ENCODE measurements at regions not wholly inside any gene's neighbourhood (a gene's known extent, or its start where the extent isn't known, plus 50 kb on each side); places are given as distances from the start of the nearest gene placed in this dataset.
A peak's percentile ranks its signal among the peaks of the same experiment; 100 is the strongest.

GRCh38 chr1:223030871-223031400 lies 112.1 kb downstream of the TLR5 start:
- Histone ChIP-seq H3K36me3 (ENCODE audit: insufficient read depth, insufficient read length, low read length) (peaks cover 10% of the 10 kb centered on the region), H3K27me3 (ENCODE audit: insufficient read depth, insufficient read length) (no peaks in the 10 kb centered on the region), H3K9me3 (ENCODE audit: insufficient read depth, low read length) (peaks cover 5% of the 10 kb centered on the region; the same call in 1 of the 2 replicates), H3K4me3 (ENCODE audit: insufficient read length, low read depth) (peak overlapping the region; percentile 16), H3K4me1 (ENCODE audit: insufficient read depth, insufficient read length) (peaks cover 12% of the 10 kb centered on the region), H3K9ac (ENCODE audit: insufficient read length, low read depth) (peak overlapping the region; percentile 77)
- TF ChIP-seq YY1 (IDR thresholded peaks at IDR 0.05; ENCODE audit: insufficient read depth, insufficient read length) (no peak), SUZ12 (IDR thresholded peaks at IDR 0.05; ENCODE audit: extremely low read depth, insufficient read depth, insufficient read length) (no peak), ZNF274 (IDR thresholded peaks at IDR 0.05; ENCODE audit: low read depth, low read length) (no peak)
- DNase-seq (ENCODE audit: low read depth, low spot score): no peak

DNA sequence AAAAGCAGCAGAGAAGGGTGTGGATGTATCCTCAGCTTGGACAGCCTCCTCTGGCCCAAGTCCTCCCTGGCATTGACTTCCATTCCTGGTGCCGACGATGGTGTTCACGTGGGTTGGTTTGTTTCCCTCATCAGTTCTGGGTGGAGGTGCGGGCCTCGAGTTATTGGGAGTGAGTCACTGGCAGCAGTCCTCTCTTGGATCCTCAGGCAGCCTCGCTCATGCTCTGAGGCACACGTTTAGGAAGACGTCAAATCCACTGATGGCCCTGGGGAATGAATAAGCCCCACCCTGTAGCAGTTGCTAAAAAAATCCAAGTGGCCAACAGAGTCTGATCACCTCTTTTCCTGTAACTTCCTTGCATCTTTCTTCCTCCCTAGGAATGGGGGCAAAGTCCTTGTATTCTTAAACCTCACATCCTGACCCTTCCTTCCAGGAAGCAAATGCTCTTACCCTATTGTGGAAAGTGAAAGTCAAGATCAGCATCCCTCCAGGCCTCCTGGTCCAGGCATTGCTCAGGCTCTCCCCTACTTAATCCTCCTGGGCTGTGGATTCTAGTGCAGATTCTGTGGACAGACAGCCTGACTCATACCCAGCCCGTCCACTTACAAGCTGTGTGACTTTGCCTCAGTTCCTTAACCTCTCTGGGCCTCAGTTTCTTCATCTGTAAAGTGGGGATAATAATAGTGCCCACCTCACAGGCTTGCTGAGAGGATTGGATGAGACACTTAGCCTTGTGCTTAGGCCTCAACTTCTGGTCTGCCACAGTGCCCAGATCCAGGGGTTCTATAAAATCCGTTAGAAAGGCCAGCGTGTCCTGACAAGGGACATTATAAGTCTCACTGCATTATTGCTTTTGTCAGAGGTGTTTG lies 111.1 kb downstream of the TLR5 start:
- H3K36me3 ChIP-seq (ENCODE audit: insufficient read depth, insufficient read length, low read length): peaks cover 12% of the 10 kb centered on the region
- no peak for DNase-seq (ENCODE audit: low read depth, low spot score)
- TF ChIP-seq YY1 (IDR thresholded peaks at IDR 0.05; ENCODE audit: insufficient read depth, insufficient read length) (no peak), SUZ12 (IDR thresholded peaks at IDR 0.05; ENCODE audit: extremely low read depth, insufficient read depth, insufficient read length) (no peak), ZNF274 (IDR thresholded peaks at IDR 0.05; ENCODE audit: low read depth, low read length) (no peak)
- peak overlapping the region; percentile 56 for H3K9ac ChIP-seq (ENCODE audit: insufficient read length, low read depth)
- H3K4me3 ChIP-seq (ENCODE audit: insufficient read length, low read depth): no peak overlapping the region
- peaks cover 5% of the 10 kb centered on the region; the same call in 1 of the 2 replicates for H3K9me3 ChIP-seq (ENCODE audit: insufficient read depth, low read length)
- H3K27me3 ChIP-seq (ENCODE audit: insufficient read depth, insufficient read length): no peaks in the 10 kb centered on the region
- peaks cover 12% of the 10 kb centered on the region for H3K4me1 ChIP-seq (ENCODE audit: insufficient read depth, insufficient read length)

- Histone ChIP-seq H3K27me3 (ENCODE audit: insufficient read depth, insufficient read length) (no peaks in the 10 kb centered on the region), H3K4me1 (ENCODE audit: insufficient read depth, insufficient read length) (peaks cover 15% of the 10 kb centered on the region), H3K36me3 (ENCODE audit: insufficient read depth, insufficient read length, low read length) (peaks cover 20% of the 10 kb centered on the region), H3K9me3 (ENCODE audit: insufficient read depth, low read length) (peaks cover 5% of the 10 kb centered on the region; the same call in 1 of the 2 replicates), H3K4me3 (ENCODE audit: insufficient read length, low read depth) (no peak overlapping the region), H3K9ac (ENCODE audit: insufficient read length, low read depth) (no peak overlapping the region)
- TF ChIP-seq SUZ12 (IDR thresholded peaks at IDR 0.05; ENCODE audit: extremely low read depth, insufficient read depth, insufficient read length) (no peak), YY1 (IDR thresholded peaks at IDR 0.05; ENCODE audit: insufficient read depth, insufficient read length) (no peak), ZNF274 (IDR thresholded peaks at IDR 0.05; ENCODE audit: low read depth, low read length) (no peak)
- DNase-seq (ENCODE audit: low read depth, low spot score): no peak
Observed at GRCh38 chr1:223033658-223034057, 109.4 kb downstream of the TLR5 start.

DNA sequence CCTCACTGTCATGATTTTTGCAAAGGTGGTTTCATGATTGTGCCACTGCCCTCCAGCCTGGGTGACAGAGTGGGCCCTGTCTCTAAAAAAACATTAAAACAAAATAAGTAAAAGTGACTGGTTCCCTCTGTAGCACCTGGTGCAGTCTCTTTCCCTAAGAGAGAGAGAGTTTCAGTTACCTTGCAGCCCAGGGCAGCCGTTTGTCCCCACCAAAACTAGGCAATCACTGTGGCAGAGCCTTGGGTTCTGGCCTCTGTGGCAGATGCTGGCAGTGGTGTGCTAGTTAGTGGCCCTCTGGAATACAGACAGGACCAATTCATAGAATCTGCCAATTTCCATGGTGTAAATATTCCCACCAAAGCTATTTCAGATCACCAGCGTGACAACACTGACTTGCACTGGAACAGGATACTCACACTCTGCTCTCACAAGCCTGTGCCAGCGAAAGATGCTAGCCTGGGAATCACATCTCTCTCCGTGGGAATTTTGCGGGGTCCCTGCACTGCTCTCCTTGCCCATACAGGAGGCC lies 108.7 kb downstream of the TLR5 start:
- Histone ChIP-seq H3K9ac (ENCODE audit: insufficient read length, low read depth) (no peak overlapping the region), H3K36me3 (ENCODE audit: insufficient read depth, insufficient read length, low read length) (peaks cover 24% of the 10 kb centered on the region), H3K4me3 (ENCODE audit: insufficient read length, low read depth) (no peak overlapping the region), H3K9me3 (ENCODE audit: insufficient read depth, low read length) (peaks cover 5% of the 10 kb centered on the region; the same call in 1 of the 2 replicates), H3K4me1 (ENCODE audit: insufficient read depth, insufficient read length) (peaks cover 15% of the 10 kb centered on the region), H3K27me3 (ENCODE audit: insufficient read depth, insufficient read length) (no peaks in the 10 kb centered on the region)
- DNase-seq (ENCODE audit: low read depth, low spot score): no peak
- TF ChIP-seq SUZ12 (IDR thresholded peaks at IDR 0.05; ENCODE audit: extremely low read depth, insufficient read depth, insufficient read length) (no peak), ZNF274 (IDR thresholded peaks at IDR 0.05; ENCODE audit: low read depth, low read length) (no peak), YY1 (IDR thresholded peaks at IDR 0.05; ENCODE audit: insufficient read depth, insufficient read length) (no peak)

DNA sequence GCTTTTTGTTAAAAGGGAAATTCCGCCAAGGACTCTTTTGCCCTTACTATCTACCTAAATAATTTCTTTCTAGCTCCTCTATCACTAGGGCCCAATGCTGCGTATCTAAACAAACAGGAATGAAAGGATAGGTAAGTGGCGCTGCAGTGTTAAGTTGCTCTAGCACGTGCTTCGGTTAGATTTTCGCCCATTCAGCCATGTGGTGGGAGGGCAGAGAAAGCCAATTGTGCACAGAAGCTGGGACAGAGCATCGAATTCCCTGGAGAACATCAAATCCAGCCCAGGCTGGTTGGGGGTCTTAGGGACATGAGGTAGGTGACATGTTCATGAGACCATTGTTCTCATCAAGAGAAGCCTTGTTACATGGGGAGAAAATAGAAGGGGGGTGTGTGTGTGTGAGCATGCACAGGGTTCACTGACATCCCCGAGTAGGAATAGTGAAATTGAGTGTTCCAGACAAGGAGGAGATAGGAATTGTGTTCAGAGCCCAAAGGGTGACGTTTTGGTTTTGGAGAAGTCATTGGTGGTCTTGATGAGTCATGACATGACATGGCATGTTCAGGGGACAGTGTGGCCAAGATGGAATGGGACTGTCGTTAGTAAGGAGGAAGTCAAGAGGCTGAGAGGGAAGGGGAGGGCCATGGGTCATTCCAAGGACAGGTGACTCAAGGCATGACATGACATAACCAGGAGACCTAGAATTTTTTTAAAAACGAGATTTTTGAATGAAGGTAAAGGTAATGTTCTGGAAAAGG lies 107.1 kb downstream of the TLR5 start:
- TF ChIP-seq YY1 (IDR thresholded peaks at IDR 0.05; ENCODE audit: insufficient read depth, insufficient read length) (no peak), ZNF274 (IDR thresholded peaks at IDR 0.05; ENCODE audit: low read depth, low read length) (no peak), SUZ12 (IDR thresholded peaks at IDR 0.05; ENCODE audit: extremely low read depth, insufficient read depth, insufficient read length) (no peak)
- DNase-seq (ENCODE audit: low read depth, low spot score): no peak
- Histone ChIP-seq H3K9ac (ENCODE audit: insufficient read length, low read depth) (no peak overlapping the region), H3K4me3 (ENCODE audit: insufficient read length, low read depth) (no peak overlapping the region), H3K9me3 (ENCODE audit: insufficient read depth, low read length) (peaks cover 2% of the 10 kb centered on the region; the same call in 1 of the 2 replicates), H3K27me3 (ENCODE audit: insufficient read depth, insufficient read length) (no peaks in the 10 kb centered on the region), H3K36me3 (ENCODE audit: insufficient read depth, insufficient read length, low read length) (peaks cover 24% of the 10 kb centered on the region), H3K4me1 (ENCODE audit: insufficient read depth, insufficient read length) (peaks cover 15% of the 10 kb centered on the region)

- TF ChIP-seq YY1 (IDR thresholded peaks at IDR 0.05; ENCODE audit: insufficient read depth, insufficient read length) (no peak), ZNF274 (IDR thresholded peaks at IDR 0.05; ENCODE audit: low read depth, low read length) (no peak), SUZ12 (IDR thresholded peaks at IDR 0.05; ENCODE audit: extremely low read depth, insufficient read depth, insufficient read length) (no peak)
- no peak for DNase-seq (ENCODE audit: low read depth, low spot score)
- H3K36me3 ChIP-seq (ENCODE audit: insufficient read depth, insufficient read length, low read length): peaks cover 24% of the 10 kb centered on the region
- H3K27me3 ChIP-seq (ENCODE audit: insufficient read depth, insufficient read length): no peaks in the 10 kb centered on the region
- no peak overlapping the region for H3K9ac ChIP-seq (ENCODE audit: insufficient read length, low read depth)
- H3K9me3 ChIP-seq (ENCODE audit: insufficient read depth, low read length): no peaks in the 10 kb centered on the region
- H3K4me1 ChIP-seq (ENCODE audit: insufficient read depth, insufficient read length): peaks cover 11% of the 10 kb centered on the region
- H3K4me3 ChIP-seq (ENCODE audit: insufficient read length, low read depth): no peak overlapping the region
Observed at GRCh38 chr1:223036479-223036845, 106.6 kb downstream of the TLR5 start.
